Right cardiac atrium (tissue), 5 donors: ENCODE measurements at regions not wholly inside any gene's neighbourhood (a gene's known extent, or its start where the extent isn't known, plus 50 kb on each side); places are given as distances from the start of the nearest gene placed in this dataset.

Experiments used
- ATAC-seq, 2 donors: fragments of 200-7000 bp; cut with Tn5 transposase; one replicate each; pipeline versions ENCODE4 v1.8.0 to v1.9.1; 2020; ENCODE audit warnings: moderate library complexity in 2 of 2, mild to moderate bottlenecking in 1 of 2
- DNase-seq, 3 donors: peaks; one replicate each; pipeline ENCODE4 v3.0.0-alpha.2; 2020
- H3K27ac ChIP-seq: one replicate; pipeline ENCODE4 v1.5.1; 2013; ENCODE audit warnings: mild to moderate bottlenecking, low read length, control low read depth, moderate library complexity
- H3K27me3 ChIP-seq: one replicate; pipeline ENCODE4 v1.6.1; 2013; ENCODE audit not compliant: control insufficient read depth, insufficient read depth
- H3K4me1 ChIP-seq: one replicate; pipeline ENCODE4 v1.6.1; 2013; ENCODE audit warnings: low read length; ENCODE audit not compliant: control insufficient read depth, insufficient read depth
- H3K4me3 ChIP-seq: one replicate; pipeline ENCODE4 v1.5.1; 2013; ENCODE audit warnings: low read length, control low read depth
- H3K9me3 ChIP-seq: one replicate; pipeline ENCODE4 v1.6.1; 2013; ENCODE audit warnings: low read length; ENCODE audit not compliant: control insufficient read depth
- WGBS: extraction: QIAGEN DNeasy Blood & Tissue Kit; methylation state at CpG from one replicate; pipeline ENCODE4 v1.1.7; 2013; 5-methylcytosine and 5-hydroxymethylcytosine counted together
- intact Hi-C, 4 donors: fragments of 100-400 bp; cut with DNase I; formaldehyde crosslinking; loops; one replicate each; pipeline versions ENCODE4 v1.11.0 to v1.14.0; 2022 to 2023
- donor health status: healthy with polysubstance abuse.
- donor health status: DM: no; HTN: yes; CAD: no.
- donor health status: DM: no; HTN: no; CAD: no.
- donor health status: DM: no; HTN: yes; CAD: no; lungs with severe emphysema.
- donor health status: DM: yes; HTN: yes; CAD: no.

DNA sequence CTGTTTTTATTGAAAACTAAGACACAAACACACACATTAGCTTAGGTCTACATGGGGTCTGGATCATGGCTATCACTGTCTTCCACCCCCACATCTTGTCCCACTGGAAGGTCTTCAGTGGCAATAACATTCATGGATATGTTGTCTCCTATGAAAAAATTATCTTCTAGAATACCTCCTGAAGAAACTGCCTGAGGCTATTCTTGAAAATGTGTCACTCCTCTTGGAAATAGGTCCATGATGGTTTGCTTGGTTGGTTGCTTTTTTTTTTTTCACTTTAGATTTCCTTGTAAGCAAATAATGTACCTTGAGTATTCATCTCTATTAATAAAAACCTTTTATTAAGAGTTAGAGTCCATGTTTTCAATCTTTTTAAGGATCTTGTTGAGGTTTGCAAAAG lies 195.3 kb upstream of the PDE5A start:
- H3K27me3 ChIP-seq: no peaks in the 10 kb centered on the region
- DNase-seq (no peak), ATAC-seq (no peak)
- intact Hi-C loops: no loop called here
- H3K4me1 ChIP-seq: no peaks in the 10 kb centered on the region
- H3K4me3 ChIP-seq: no peak overlapping the region
- H3K27ac ChIP-seq: no peak overlapping the region
- no peaks in the 10 kb centered on the region for H3K9me3 ChIP-seq

DNA sequence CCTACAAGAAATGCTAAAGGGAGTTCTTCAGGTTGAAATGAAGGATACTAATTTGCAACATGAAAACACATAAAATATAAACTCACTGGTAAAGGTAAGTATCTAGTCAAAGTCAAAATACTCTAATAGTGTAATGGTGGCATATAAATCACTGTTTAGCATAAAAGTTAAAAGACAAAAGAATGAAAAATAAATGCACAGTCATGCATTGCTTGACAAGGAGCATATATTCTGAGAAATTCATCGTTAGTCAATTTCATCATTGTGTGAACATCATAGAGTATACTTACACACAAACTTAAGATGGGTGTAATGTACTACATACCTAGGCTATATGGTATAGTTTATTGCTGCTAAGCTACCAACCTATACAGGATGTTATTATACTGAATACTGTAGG lies 194.4 kb upstream of the PDE5A start:
- Histone ChIP-seq H3K27ac (no peak overlapping the region), H3K27me3 (no peaks in the 10 kb centered on the region), H3K4me1 (no peaks in the 10 kb centered on the region), H3K4me3 (no peak overlapping the region), H3K9me3 (no peaks in the 10 kb centered on the region)
- intact Hi-C loops: no loop called here
- 86% methylated on average over 1 of the region's 1 CpG for WGBS
- DNase-seq (no peak), ATAC-seq (no peak)

DNA sequence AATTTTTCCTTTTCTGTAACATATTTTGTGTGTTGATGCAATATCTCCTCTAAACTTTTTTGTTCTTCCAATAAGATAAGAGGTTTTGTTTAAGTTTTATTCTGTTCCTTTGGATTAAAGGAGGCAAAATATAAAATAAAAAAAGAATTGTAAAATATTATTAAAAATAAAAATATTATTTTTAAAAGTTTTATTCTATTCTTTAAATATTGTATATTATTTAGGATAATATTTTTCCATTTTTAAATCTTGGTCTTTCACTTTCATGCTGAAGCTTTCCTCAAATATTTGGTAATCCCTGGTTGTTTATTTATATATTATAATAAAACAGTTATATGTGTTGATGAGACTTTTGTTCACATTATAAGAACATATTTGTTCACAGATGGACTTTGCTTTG lies 187.9 kb upstream of the PDE5A start:
- DNase-seq: no peak
- Histone ChIP-seq H3K4me3 (no peak overlapping the region), H3K27ac (no peak overlapping the region), H3K9me3 (no peaks in the 10 kb centered on the region), H3K27me3 (no peaks in the 10 kb centered on the region), H3K4me1 (no peaks in the 10 kb centered on the region)
- intact Hi-C loops: no loop called here
- no peak for ATAC-seq

DNA sequence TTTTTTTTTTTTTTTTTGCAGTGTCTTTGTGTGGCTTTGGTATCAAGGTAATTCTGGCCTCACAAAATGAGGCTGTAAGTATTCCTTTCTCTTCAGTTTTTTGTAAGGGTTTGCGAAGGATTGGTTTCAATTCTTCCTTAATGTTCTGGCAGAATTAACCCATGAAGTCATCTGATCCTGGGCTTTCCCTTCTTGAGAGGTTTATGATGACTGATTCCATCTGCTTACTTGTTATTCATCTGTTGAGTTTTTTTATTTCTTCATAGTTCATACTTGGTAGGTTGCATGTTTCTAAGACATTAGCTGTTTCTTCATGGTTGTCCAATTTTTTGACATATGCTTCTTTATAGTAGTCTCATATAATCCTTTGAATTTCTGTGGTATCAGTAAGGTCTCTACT lies 181.4 kb upstream of the PDE5A start:
- no peak for ATAC-seq
- intact Hi-C loops: no loop called here
- Histone ChIP-seq H3K4me3 (no peak overlapping the region), H3K9me3 (no peaks in the 10 kb centered on the region), H3K4me1 (no peaks in the 10 kb centered on the region), H3K27ac (no peak overlapping the region), H3K27me3 (no peaks in the 10 kb centered on the region)
- WGBS: 85% methylated on average over 1 of the region's 1 CpG
- DNase-seq: no peak

DNA sequence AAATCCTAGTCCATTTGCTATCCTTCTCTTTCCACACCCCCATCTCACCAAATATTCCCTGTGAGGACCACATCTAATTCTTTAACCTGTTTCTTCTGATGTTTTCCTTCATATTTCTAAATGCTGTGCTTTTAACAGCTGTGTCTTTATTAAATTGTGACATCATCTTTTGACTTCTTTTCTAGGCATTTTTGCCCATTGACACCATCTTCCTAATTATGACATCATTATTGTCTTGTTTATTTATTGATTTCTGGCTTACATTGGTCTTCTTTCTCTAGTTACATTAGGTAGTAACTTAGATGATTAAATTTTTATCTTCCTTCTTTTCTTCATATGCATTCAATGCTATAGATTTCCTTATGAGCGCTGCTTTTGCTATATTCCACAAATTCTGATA lies 175.8 kb upstream of the PDE5A start:
- WGBS: 97% methylated on average over 1 of the region's 1 CpG
- Histone ChIP-seq H3K9me3 (no peaks in the 10 kb centered on the region), H3K27ac (no peak overlapping the region), H3K27me3 (no peaks in the 10 kb centered on the region), H3K4me1 (no peaks in the 10 kb centered on the region), H3K4me3 (no peak overlapping the region)
- intact Hi-C loops: no loop called here
- ATAC-seq (no peak), DNase-seq (no peak)

DNA sequence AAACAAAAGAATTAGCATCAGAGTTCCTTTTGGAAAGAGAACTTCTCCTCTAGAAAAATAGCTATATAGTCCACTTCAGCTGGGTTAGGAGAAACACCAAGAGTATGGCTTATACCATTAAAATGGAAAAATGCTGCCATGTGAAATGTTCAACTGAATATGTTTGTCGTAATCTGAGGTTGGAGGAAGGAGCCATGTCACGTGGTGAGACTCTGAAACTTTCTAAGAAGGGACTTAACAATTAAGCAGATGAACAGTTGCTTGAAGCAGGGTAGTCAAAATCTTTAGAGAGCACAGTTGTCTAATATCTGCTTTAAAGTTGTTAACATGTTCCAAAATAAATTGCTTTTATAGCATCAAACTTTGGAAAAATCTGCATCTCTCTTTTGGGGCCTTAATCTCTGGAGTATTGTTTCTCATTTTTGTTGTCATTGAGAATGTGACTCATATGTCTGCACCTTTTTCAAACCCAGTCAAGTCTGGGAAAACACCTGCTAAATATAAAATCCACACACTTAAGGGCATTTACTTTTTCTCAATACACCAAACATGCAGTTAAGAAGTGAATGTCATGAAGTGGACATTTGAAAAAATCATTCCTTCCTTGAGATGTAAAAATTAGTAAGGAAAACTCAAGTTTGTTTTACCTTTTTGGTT lies 168.8 kb upstream of the PDE5A start:
- 74% methylated on average over 2 of the region's 2 CpGs for WGBS
- no peaks in the 10 kb centered on the region for H3K9me3 ChIP-seq
- no peak for DNase-seq
- H3K4me1 ChIP-seq: no peaks in the 10 kb centered on the region
- ATAC-seq: no peak
- H3K4me3 ChIP-seq: no peak overlapping the region
- H3K27ac ChIP-seq: no peak overlapping the region
- H3K27me3 ChIP-seq: no peaks in the 10 kb centered on the region
- intact Hi-C loops: no loop called here

DNA sequence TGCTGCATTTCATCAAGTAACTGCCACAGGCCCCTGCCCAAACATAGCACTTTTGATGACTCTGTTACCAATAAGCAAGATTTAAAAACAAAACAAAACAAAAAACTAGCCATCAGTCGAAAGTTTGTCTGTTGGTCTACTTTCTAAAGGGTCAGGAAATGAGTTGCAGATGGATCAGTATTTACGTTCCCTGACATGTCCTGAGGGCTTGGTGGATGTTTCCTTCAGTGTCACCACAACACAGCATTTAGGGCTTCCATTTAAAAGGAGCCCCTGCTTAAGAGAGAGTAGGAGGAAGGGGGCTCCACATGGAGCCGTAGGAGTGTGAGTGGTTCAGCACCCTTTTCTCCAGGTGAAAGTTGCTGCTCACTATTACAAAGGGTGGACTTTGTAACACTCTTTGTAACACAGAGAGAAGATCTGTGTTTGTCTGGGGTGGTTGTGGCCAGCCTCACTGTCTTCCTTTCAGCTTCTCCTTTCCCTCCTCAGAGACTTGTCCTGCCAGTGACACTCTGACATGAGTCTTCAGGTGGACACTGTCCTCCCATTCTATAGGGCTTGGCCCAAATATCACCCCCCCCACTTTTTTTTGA lies 167.5 kb upstream of the PDE5A start:
- Histone ChIP-seq H3K27ac (no peak overlapping the region), H3K27me3 (no peaks in the 10 kb centered on the region), H3K9me3 (no peaks in the 10 kb centered on the region), H3K4me1 (no peaks in the 10 kb centered on the region), H3K4me3 (no peak overlapping the region)
- 69% methylated on average over 3 of the region's 3 CpGs for WGBS
- intact Hi-C loops: no loop called here
- no peak for ATAC-seq
- no peak for DNase-seq

DNA sequence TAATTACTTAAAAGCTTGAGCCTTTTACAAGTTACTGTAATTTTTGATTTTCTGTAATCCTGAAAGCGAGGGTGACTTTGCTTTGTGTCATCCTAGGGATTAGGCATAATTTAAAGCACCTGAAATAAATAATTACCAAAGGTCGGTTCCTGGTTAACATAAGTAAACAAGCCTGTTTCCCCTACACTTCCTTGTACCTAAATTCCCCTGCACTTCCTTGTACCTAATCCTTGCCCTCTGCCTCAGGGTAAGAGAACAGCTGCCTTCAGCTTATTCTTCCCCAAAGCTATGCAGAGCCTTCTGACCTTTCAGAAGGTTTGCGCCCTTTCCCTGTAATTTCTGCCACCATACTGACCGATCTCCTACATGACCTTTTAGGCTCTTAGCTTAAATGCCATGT lies 166.1 kb upstream of the PDE5A start:
- H3K27ac ChIP-seq: no peak overlapping the region
- DNase-seq (no peak), ATAC-seq (no peak)
- no peaks in the 10 kb centered on the region for H3K4me1 ChIP-seq
- H3K27me3 ChIP-seq: no peaks in the 10 kb centered on the region
- H3K9me3 ChIP-seq: no peaks in the 10 kb centered on the region
- no peak overlapping the region for H3K4me3 ChIP-seq
- intact Hi-C loops: no loop called here
- 79% methylated on average over 4 of the region's 4 CpGs for WGBS

DNA sequence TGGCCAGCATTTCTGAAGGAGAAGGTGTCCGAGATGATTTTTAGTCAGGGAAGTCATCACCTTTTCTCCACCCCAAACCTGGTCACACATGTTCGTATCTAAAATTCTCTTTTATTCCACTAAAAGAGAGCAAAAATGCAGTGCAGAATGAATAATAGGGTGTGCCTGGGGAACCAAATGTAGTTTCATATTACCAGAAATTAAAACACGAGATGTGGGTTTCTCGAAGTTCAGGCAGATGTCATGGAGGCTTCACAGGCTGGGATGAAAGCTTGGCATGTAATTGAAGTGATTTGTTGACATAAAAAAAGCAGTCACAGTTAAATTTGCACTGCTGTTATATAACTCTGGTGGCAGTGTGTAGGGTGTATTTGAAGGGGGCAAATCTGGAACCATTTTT lies 165.5 kb upstream of the PDE5A start:
- ATAC-seq: no peak
- no peak for DNase-seq
- H3K4me3 ChIP-seq: no peak overlapping the region
- intact Hi-C loops: no loop called here
- no peaks in the 10 kb centered on the region for H3K4me1 ChIP-seq
- H3K27ac ChIP-seq: no peak overlapping the region
- no peaks in the 10 kb centered on the region for H3K27me3 ChIP-seq
- H3K9me3 ChIP-seq: no peaks in the 10 kb centered on the region
- 85% methylated on average over 4 of the region's 4 CpGs for WGBS

DNA sequence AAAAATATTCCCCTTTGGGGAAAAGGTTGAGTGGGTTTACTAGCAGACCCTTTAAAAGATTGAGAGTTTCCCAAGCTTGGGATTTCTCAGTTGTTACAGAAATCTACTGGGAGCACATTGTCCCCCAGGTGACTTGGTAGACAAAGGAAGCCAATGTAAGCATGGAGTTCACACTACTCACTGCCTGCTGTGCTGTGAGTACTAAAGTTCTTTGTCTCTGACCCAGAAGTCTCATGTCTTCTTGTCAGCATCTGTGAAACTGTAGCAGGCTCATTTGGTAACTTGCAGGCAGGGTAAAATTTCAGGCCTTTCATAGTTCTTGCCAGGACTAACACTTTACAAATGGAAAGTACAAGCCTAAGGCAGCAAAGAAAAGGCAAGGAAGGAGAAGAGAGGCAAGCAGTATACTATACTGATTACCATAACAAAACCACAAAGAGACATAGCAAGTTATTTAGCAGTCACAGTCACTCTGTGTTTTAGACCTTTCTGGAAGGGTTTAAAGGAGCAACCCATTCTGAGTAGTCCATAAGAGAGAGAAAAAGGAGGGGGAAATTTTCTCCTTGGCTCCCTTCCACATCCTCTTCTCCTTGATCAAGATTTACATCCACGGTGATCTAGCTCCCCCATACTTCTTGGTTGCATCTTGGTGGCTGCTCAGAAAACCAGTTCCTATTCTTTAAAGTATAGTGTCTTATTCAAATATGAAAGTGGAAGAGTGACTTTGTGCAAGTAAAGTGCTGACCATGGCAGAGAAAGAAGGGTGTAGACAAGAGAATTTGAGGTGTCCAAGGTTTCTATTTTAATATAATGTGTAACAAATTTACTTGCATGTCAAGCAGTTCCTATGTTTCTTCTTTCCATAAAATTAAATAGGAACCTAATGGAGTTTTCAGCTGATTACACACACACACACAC lies 160.0 kb upstream of the PDE5A start:
- Histone ChIP-seq H3K9me3 (no peaks in the 10 kb centered on the region), H3K4me1 (no peaks in the 10 kb centered on the region), H3K27me3 (no peaks in the 10 kb centered on the region), H3K27ac (no peak overlapping the region), H3K4me3 (no peak overlapping the region)
- intact Hi-C loops: loop anchor here in 1 of 4 donors (10.0 kb wide), 1 partner anchor 94 kb away; no protein-coding TSS in a partner anchor
- WGBS: 45% methylated on average over 1 of the region's 1 CpG
- ATAC-seq (no peak), DNase-seq (no peak)

DNA sequence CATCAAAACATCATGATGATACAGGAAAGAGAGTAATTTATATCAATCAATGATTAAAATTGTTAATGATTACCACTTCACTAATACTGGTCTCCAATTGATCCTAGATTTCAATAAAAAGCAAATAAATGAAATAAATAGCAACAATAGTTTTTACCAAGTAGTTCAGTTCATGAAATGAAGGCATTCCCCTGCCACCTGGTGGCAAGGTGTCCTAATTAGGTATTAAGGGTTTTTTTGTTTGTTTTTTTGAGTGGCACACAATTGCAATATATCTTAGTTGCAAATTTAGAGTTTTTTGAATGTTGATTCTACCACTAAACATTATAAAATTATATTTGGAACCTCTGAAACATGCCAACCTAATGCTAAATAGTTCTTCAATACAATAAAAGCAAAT lies 157.4 kb upstream of the PDE5A start:
- no peak for ATAC-seq

More for the DNA sequence above, 157.4 kb upstream of the PDE5A start:
- no peak overlapping the region for H3K4me3 ChIP-seq
- no peaks in the 10 kb centered on the region for H3K4me1 ChIP-seq
- intact Hi-C loops: loop anchor here in 2 of 4 donors (1.0 to 10.0 kb wide), 2 partner anchors 91 to 157 kb away; no protein-coding TSS in a partner anchor
- no peaks in the 10 kb centered on the region for H3K27me3 ChIP-seq
- peak in 2 of 3 donors; percentile 11 to 61 for DNase-seq
- H3K9me3 ChIP-seq: no peaks in the 10 kb centered on the region
- H3K27ac ChIP-seq: no peak overlapping the region
